Right cardiac atrium (tissue), 5 donors: ENCODE measurements at regions not wholly inside any gene's neighbourhood (a gene's known extent, or its start where the extent isn't known, plus 50 kb on each side); places are given as distances from the start of the nearest gene placed in this dataset.

Experiments
- ATAC-seq, 2 donors: fragments of 200-7000 bp; cut with Tn5 transposase; one replicate each; pipeline versions ENCODE4 v1.8.0 to v1.9.1; 2020; ENCODE audit warnings: moderate library complexity in 2 of 2, mild to moderate bottlenecking in 1 of 2
- DNase-seq, 3 donors: peaks; one replicate each; pipeline ENCODE4 v3.0.0-alpha.2; 2020
- H3K27ac ChIP-seq: one replicate; pipeline ENCODE4 v1.5.1; 2013; ENCODE audit warnings: mild to moderate bottlenecking, low read length, control low read depth, moderate library complexity
- H3K27me3 ChIP-seq: one replicate; pipeline ENCODE4 v1.6.1; 2013; ENCODE audit not compliant: control insufficient read depth, insufficient read depth
- H3K4me1 ChIP-seq: one replicate; pipeline ENCODE4 v1.6.1; 2013; ENCODE audit warnings: low read length; ENCODE audit not compliant: control insufficient read depth, insufficient read depth
- H3K4me3 ChIP-seq: one replicate; pipeline ENCODE4 v1.5.1; 2013; ENCODE audit warnings: low read length, control low read depth
- H3K9me3 ChIP-seq: one replicate; pipeline ENCODE4 v1.6.1; 2013; ENCODE audit warnings: low read length; ENCODE audit not compliant: control insufficient read depth
- WGBS: extraction: QIAGEN DNeasy Blood & Tissue Kit; methylation state at CpG from one replicate; pipeline ENCODE4 v1.1.7; 2013; 5-methylcytosine and 5-hydroxymethylcytosine counted together
- intact Hi-C, 4 donors: fragments of 100-400 bp; cut with DNase I; formaldehyde crosslinking; loops; one replicate each; pipeline versions ENCODE4 v1.11.0 to v1.14.0; 2022 to 2023
- donor health status: healthy with polysubstance abuse.
- donor health status: DM: no; HTN: yes; CAD: no.
- donor health status: DM: no; HTN: no; CAD: no.
- donor health status: DM: no; HTN: yes; CAD: no; lungs with severe emphysema.
- donor health status: DM: yes; HTN: yes; CAD: no.

DNA sequence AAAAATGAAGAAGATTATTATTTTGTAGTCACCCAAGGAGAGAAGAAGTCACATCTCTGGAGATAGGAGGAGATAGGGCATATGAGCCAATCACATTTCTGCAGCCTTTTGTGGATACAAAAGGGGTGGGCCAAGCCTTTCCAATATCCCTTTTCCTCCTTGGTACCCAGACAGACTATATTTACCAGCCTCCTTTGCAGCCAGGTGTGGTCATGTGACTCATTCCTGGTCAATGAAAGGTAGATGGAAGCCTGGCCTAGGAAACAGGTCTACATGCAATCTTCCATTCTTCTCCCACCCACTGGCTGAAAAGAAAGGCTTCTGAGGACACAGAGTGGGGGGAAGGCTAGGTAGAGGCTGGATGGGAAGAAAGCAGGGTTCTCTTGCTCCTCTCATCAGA is 58.1 kb upstream of the ERG start:
- no peak overlapping the region for H3K27ac ChIP-seq
- H3K9me3 ChIP-seq, result no peaks in the 10 kb centered on the region
- no peak for DNase-seq
- intact Hi-C loops, result no loop called here
- ATAC-seq, result no peak
- H3K4me3 ChIP-seq, result no peak overlapping the region
- no peaks in the 10 kb centered on the region for H3K4me1 ChIP-seq
- H3K27me3 ChIP-seq, result no peaks in the 10 kb centered on the region

- intact Hi-C loops, result no loop called here
- Histone ChIP-seq H3K4me3 (no peak overlapping the region), H3K27ac (no peak overlapping the region), H3K9me3 (no peaks in the 10 kb centered on the region), H3K27me3 (no peaks in the 10 kb centered on the region), H3K4me1 (no peaks in the 10 kb centered on the region)
- DNase-seq (no peak), ATAC-seq (no peak)
Measured at GRCh38 chr21:38561205-38561604, 62.9 kb upstream of the ERG start.

GRCh38 chr21:38561613-38562581 is 63.6 kb upstream of the ERG start:
- no peaks in the 10 kb centered on the region for H3K27me3 ChIP-seq
- ATAC-seq (no peak), DNase-seq (no peak)
- no peaks in the 10 kb centered on the region for H3K4me1 ChIP-seq
- WGBS, result 93% methylated on average over 7 of the region's 7 CpGs
- no peak overlapping the region for H3K27ac ChIP-seq
- H3K9me3 ChIP-seq, result no peaks in the 10 kb centered on the region
- no peak overlapping the region for H3K4me3 ChIP-seq
- intact Hi-C loops, result no loop called here

GRCh38 chr21:38567335-38567969 is 69.2 kb upstream of the ERG start:
- Histone ChIP-seq H3K9me3 (no peaks in the 10 kb centered on the region), H3K4me1 (no peaks in the 10 kb centered on the region), H3K4me3 (no peak overlapping the region), H3K27me3 (no peaks in the 10 kb centered on the region), H3K27ac (no peak overlapping the region)
- DNase-seq, result no peak
- ATAC-seq, result no peak
- WGBS, result 47% methylated on average over 17 of the region's 17 CpGs
- intact Hi-C loops, result no loop called here

DNA sequence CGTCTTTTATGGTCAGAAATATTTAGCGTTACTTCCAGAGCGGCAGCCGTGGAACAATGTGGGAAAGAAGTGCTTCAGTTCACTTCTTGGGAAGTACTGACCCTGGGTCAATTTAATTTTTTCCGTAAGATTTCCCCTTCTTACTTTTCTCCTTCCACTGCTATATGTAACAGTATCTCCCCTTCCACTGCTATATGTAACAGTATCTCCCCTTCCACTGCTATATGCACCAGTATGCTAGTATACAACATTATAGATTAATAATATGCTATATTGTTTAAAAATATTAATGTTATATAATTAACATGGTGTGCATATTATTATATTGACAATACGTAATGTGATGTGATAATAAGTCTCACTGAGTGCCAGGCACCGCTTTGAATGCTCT is 69.7 kb upstream of the ERG start:
- H3K9me3 ChIP-seq, result no peaks in the 10 kb centered on the region
- intact Hi-C loops, result no loop called here
- H3K27me3 ChIP-seq, result no peaks in the 10 kb centered on the region
- no peak overlapping the region for H3K4me3 ChIP-seq
- H3K27ac ChIP-seq, result no peak overlapping the region
- DNase-seq (no peak), ATAC-seq (no peak)
- WGBS, result 68% methylated on average over 7 of the region's 7 CpGs
- H3K4me1 ChIP-seq, result no peaks in the 10 kb centered on the region

GRCh38 chr21:38569733-38570132 is 71.5 kb upstream of the ERG start:
- ATAC-seq (no peak), DNase-seq (no peak)
- Histone ChIP-seq H3K4me1 (no peaks in the 10 kb centered on the region), H3K27ac (no peak overlapping the region), H3K9me3 (no peaks in the 10 kb centered on the region), H3K27me3 (no peaks in the 10 kb centered on the region), H3K4me3 (no peak overlapping the region)
- WGBS, result 86% methylated on average over 1 of the region's 1 CpG
- intact Hi-C loops, result no loop called here

GRCh38 chr21:38570596-38570995 is 72.3 kb upstream of the ERG start:
- Histone ChIP-seq H3K4me3 (no peak overlapping the region), H3K27me3 (no peaks in the 10 kb centered on the region), H3K9me3 (no peaks in the 10 kb centered on the region), H3K4me1 (no peaks in the 10 kb centered on the region), H3K27ac (no peak overlapping the region)
- WGBS, result 74% methylated on average over 6 of the region's 6 CpGs
- ATAC-seq, result no peak
- intact Hi-C loops, result no loop called here
- no peak for DNase-seq

DNA sequence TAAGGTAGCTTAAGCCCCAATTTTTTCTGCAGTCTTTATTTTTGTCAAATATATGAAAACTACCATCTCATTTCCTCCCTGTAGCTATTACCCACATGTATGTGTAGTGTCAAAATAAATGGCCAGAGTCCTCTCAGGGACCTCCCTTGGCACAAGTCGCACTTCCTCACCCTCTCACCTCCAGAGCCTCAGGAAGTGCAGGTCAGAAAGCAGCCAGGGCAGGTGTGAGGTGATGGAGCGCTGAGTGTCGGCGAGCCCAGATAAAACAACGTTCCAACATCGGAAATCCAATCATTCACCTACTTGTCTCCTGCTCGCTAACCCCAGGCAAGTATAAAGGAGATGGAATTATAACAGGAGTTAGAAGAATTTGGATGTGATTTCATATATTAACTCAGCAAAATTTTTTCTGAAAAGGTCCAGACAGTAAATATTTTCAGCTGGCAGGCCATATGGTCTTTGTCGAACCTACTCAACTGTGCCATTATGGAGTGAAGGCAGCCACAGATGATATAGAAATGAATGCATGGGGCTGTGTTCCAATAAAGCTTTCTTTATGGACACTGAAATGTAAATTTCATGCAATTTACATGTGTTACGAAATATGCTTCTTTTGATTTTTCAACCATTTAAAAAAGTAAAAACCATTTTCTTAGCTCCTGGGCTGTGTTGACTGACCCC is 76.8 kb upstream of the ERG start:
- intact Hi-C loops, result no loop called here
- ATAC-seq (peak in 1 of 2 donors; percentile 47), DNase-seq (no peak)
- no peak overlapping the region for H3K4me3 ChIP-seq
- H3K27me3 ChIP-seq, result no peaks in the 10 kb centered on the region
- H3K27ac ChIP-seq, result no peak overlapping the region
- WGBS, result 52% methylated on average over 9 of the region's 9 CpGs
- no peaks in the 10 kb centered on the region for H3K4me1 ChIP-seq
- H3K9me3 ChIP-seq, result no peaks in the 10 kb centered on the region

DNA sequence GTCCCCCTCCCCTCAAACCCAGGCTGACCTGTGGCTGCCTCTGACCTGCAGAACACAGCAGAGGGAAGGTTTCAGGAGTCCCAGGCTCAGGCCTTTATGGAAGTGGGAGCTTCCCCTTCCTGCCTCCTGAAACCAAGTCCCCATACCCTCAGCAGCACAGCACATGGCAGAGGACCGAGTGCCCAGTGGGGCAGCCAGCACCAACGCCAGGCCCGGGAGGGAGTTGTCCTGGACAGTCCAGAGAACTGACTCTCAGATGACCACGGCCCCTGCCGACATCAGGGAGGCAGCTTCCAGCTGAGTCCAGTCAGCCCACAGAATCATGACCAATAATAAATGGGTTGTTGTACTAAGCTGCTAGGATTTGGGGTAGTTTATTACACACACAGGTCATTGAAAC is 79.6 kb upstream of the ERG start:
- Histone ChIP-seq H3K27me3 (no peaks in the 10 kb centered on the region), H3K9me3 (no peaks in the 10 kb centered on the region), H3K27ac (no peak overlapping the region), H3K4me3 (no peak overlapping the region), H3K4me1 (no peaks in the 10 kb centered on the region)
- WGBS, result 92% methylated on average over 5 of the region's 5 CpGs
- ATAC-seq (peak in 1 of 2 donors; percentile 23), DNase-seq (no peak)
- intact Hi-C loops, result no loop called here

- WGBS, result 90% methylated on average over 2 of the region's 2 CpGs
- Histone ChIP-seq H3K27ac (no peak overlapping the region), H3K4me3 (no peak overlapping the region), H3K4me1 (no peaks in the 10 kb centered on the region), H3K9me3 (no peaks in the 10 kb centered on the region), H3K27me3 (peaks cover 2% of the 10 kb centered on the region)
- ATAC-seq (no peak), DNase-seq (no peak)
- intact Hi-C loops, result no loop called here
Measured at GRCh38 chr21:38590449-38591217, 92.4 kb upstream of the ERG start.

DNA sequence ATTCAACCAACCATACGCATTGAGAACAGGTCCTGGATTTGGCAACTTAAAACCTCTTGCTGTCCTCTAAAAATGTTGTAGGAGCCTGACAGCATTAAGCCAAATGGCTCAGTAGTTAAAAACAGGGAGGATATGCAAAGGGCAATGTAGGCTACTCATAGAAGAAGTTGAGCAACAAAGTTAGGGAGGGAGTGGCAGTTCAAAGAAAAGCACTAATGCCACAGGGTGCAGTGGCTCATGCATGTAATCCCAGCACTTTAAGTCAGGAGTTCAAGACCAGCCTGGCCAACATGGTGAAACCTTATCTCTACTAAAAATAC is 92.9 kb upstream of the ERG start:
- no peak overlapping the region for H3K4me3 ChIP-seq
- H3K27ac ChIP-seq, result no peak overlapping the region
- no peaks in the 10 kb centered on the region for H3K9me3 ChIP-seq
- WGBS, result 86% methylated on average over 1 of the region's 1 CpG
- DNase-seq (no peak), ATAC-seq (no peak)
- no peaks in the 10 kb centered on the region for H3K4me1 ChIP-seq
- intact Hi-C loops, result no loop called here
- H3K27me3 ChIP-seq, result peaks cover 2% of the 10 kb centered on the region
